Fibroblast of pulmonary artery (primary cell): ENCODE measurements at regions not wholly inside any gene's neighbourhood (a gene's known extent, or its start where the extent isn't known, plus 50 kb on each side); places are given as distances from the start of the nearest gene placed in this dataset.

Source experiments
- DNase-seq: peaks from one replicate; pipeline ENCODE4 v3.0.0-alpha.2; 2010; ENCODE audit warnings: low read depth
- H3K4me3 ChIP-seq: replicated peaks from 2 replicates; pipeline ENCODE4 v1.5.1; 2011; ENCODE audit warnings: low read depth, mild to moderate bottlenecking, control low read depth, low read length, moderate library complexity
- CTCF ChIP-seq: IDR thresholded peaks from 2 replicates; pipeline ENCODE4 v1.5.1; 2011; ENCODE audit warnings: mild to moderate bottlenecking, control low read depth, low read length, inconsistent platforms; ENCODE audit errors: missing control alignments

DNA sequence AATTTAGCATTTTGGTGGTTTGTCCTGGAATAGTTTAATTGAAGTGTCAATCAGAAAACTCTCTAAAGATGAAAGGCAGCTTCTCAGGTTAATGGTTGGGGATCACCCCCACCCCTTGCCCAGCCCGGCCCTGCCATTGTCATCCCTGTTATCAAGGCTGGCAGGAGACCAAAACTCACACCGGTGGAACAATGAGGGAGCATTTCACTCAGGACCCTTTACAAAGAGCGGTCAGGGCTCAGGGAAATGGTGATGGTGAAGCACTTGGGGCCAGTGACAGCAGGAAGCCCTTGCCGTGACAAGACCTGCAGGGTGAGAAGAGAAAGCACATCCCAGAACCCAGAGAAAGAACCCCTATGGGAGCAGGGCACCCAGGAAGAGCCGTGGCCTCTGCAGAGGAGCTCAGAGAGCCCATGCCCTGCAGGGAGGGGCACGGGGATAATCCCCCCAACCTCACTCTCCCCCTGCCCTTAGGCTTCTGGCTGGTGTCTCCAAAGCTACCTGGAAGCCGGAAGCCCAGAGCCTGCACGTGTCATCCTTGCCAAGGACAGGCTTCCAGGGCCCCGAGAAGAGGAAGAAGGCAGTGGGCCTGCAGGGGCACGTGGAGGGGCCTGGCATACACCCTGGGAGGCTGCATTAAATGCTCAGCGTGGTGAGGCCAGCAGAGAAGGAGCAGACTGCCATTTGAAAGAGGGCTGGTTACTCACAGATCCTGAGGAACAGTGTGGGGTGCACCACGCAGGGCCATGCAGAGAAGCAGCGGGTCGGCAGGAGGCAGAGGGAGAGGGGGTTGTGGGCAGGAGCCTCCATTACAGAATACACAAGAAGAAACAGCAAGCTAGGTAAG is 80.6 kb upstream of the PRR20G start:
- H3K4me3 ChIP-seq = no peak overlapping the region
- DNase-seq = no peak
- TF ChIP-seq CTCF = no peak

GRCh38 chr3:127367593-127367992 is 79.7 kb upstream of the PRR20G start:
- no peak for TF ChIP-seq CTCF
- H3K4me3 ChIP-seq = no peak overlapping the region
- no peak for DNase-seq

DNA sequence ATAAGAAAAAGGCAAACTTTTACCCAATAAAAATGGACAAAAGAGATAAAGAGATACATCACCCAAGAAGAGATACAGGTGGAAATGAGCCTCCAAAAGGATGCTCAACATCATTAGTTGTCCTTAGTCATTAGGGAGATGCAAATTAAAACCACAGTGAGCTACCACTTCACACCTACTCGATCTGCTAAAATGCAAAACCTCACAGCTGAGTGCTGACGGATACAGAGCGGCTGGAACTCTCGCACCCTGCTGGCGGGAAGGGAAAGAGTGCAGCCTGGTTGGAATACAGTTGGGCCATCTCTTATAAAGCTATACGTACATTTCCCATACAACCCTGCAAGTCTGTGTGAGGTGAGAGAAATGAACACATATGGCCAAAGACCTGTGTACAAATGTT is 78.5 kb upstream of the PRR20G start:
- TF ChIP-seq CTCF = no peak
- H3K4me3 ChIP-seq = no peak overlapping the region

GRCh38 chr3:127365163-127365798 is 77.4 kb upstream of the PRR20G start:
- H3K4me3 ChIP-seq = no peak overlapping the region
- no peak for DNase-seq
- TF ChIP-seq CTCF = no peak

More for the DNA sequence above, 78.5 kb upstream of the PRR20G start:
- DNase-seq = no peak

GRCh38 chr3:127363891-127364290 is 76.0 kb upstream of the PRR20G start:
- no peak for TF ChIP-seq CTCF
- H3K4me3 ChIP-seq = no peak overlapping the region
- DNase-seq = no peak

DNA sequence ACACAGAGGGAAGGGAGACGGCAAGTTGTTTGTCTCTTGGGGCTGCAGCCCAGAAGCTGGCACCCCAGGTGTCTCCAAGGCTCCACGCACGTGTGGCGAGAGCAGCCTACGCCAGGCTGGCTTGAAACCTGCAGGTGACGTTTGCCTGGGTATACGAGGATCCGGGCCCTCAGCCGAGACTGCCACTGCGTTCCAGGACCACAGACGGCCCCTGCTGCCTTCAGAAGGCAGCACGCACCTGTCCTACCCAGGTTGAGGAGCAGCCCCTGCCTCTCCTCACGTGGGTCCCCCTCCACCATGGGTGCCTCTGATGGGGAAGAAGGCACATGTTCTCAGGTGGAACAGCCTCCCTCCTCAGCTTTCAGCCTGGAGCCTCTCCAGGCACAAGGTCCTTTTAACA is 75.3 kb upstream of the PRR20G start:
- TF ChIP-seq CTCF = no peak
- no peak overlapping the region for H3K4me3 ChIP-seq
- DNase-seq = no peak
